Hippocampal formation (tissue), 2 donors: ENCODE measurements at regions not wholly inside any gene's neighbourhood (a gene's known extent, or its start where the extent isn't known, plus 50 kb on each side); places are given as distances from the start of the nearest gene placed in this dataset.
"Not testable (repeated sequence)": the region's sequence is repeated elsewhere in the genome, so short reads cannot be mapped to it uniquely, and the experiment has no call there.

Experiments
- DNase-seq, 2 donors: peaks; one replicate each; lab custom pipeline; 2025; lab: John Stamatoyannopoulos, UW

- DNase-seq: no peak
Measured at GRCh38 chr14:56351861-56352260, 227.7 kb upstream of the TMEM260 start.

- no peak for DNase-seq
Measured at GRCh38 chr14:56352999-56353398, 226.6 kb upstream of the TMEM260 start.

GRCh38 chr14:56357428-56357827 lies 222.2 kb upstream of the TMEM260 start:
- peak in 1 of 2 donors; percentile 48 for DNase-seq

- DNase-seq: no peak
Measured at GRCh38 chr14:56358275-56358674, 221.3 kb upstream of the TMEM260 start.

- no peak for DNase-seq
Measured at GRCh38 chr14:56358851-56359614, 220.6 kb upstream of the TMEM260 start.

GRCh38 chr14:56365663-56366062 lies 213.9 kb upstream of the TMEM260 start:
- DNase-seq: not testable (repeated sequence)

GRCh38 chr14:56367416-56367815 lies 212.2 kb upstream of the TMEM260 start:
- no peak for DNase-seq

GRCh38 chr14:56371737-56372136 lies 207.9 kb upstream of the TMEM260 start:
- no peak for DNase-seq

- no peak for DNase-seq
Measured at GRCh38 chr14:56374421-56374820, 205.2 kb upstream of the TMEM260 start.

- DNase-seq: no peak
Measured at GRCh38 chr14:56378046-56378445, 201.6 kb upstream of the TMEM260 start.

GRCh38 chr14:56378475-56378877 lies 201.1 kb upstream of the TMEM260 start:
- DNase-seq: no peak

- no peak for DNase-seq
Measured at GRCh38 chr14:56379956-56380355, 199.6 kb upstream of the TMEM260 start.

- DNase-seq: no peak
Measured at GRCh38 chr14:56386024-56386423, 193.6 kb upstream of the TMEM260 start.

GRCh38 chr14:56390859-56391258 lies 188.7 kb upstream of the TMEM260 start:
- no peak for DNase-seq

GRCh38 chr14:56394826-56395530 lies 184.6 kb upstream of the TMEM260 start:
- DNase-seq: peak in 1 of 2 donors; percentile 3

GRCh38 chr14:56400109-56400825 lies 179.3 kb upstream of the TMEM260 start:
- DNase-seq: no peak

GRCh38 chr14:56412468-56413434 lies 166.8 kb upstream of the TMEM260 start:
- no peak for DNase-seq

- DNase-seq: no peak
Measured at GRCh38 chr14:56413721-56414120, 165.9 kb upstream of the TMEM260 start.

- DNase-seq: no peak
Measured at GRCh38 chr14:56414236-56414635, 165.4 kb upstream of the TMEM260 start.

- no peak for DNase-seq
Measured at GRCh38 chr14:56416213-56416612, 163.4 kb upstream of the TMEM260 start.

- DNase-seq: no peak
Measured at GRCh38 chr14:56417173-56417572, 162.4 kb upstream of the TMEM260 start.

GRCh38 chr14:56419750-56420149 lies 159.8 kb upstream of the TMEM260 start:
- DNase-seq: no peak
